Sigmoid colon (tissue), 4 donors: ENCODE measurements at regions not wholly inside any gene's neighbourhood (a gene's known extent, or its start where the extent isn't known, plus 50 kb on each side); places are given as distances from the start of the nearest gene placed in this dataset.

Experiments used
- CTCF ChIP-seq, 4 experiments: fragments of 450-650 bp in 3 of 4; fragments of 200-600 bp in 1 of 4; IDR thresholded peaks; one replicate each; pipeline ENCODE4 v1.5.1; 2016 to 2019; ENCODE audit warnings: antibody characterized with exemption in 4 of 4, mild to moderate bottlenecking in 3 of 4, moderate library complexity in 2 of 4
- POLR2A ChIP-seq, 2 donors: fragments of 450-650 bp; IDR thresholded peaks; one replicate each; pipeline ENCODE4 v1.6.1; 2016; ENCODE audit warnings: antibody characterized with exemption in 2 of 2, mild to moderate bottlenecking in 2 of 2, moderate library complexity in 2 of 2
- POLR2AphosphoS5 ChIP-seq, 4 donors: sonication (generic); formaldehyde crosslinking; IDR thresholded peaks; one replicate each; pipeline ENCODE4 v1.6.1; 2017; ENCODE audit warnings: antibody characterized with exemption in 4 of 4

GRCh38 chr7:112882511-112882910, 92.3 kb upstream of the TMEM168 start:
- TF ChIP-seq CTCF (IDR thresholded peaks at IDR 0.05) (no peak), POLR2A (IDR thresholded peaks at IDR 0.05) (no peak), POLR2AphosphoS5 (IDR thresholded peaks at IDR 0.05) (no peak)
